ENCODE measurements at regions not wholly inside any gene's neighbourhood (a gene's known extent, or its start where the extent isn't known, plus 50 kb on each side); places are given as distances from the start of the nearest gene placed in this dataset.

DNA sequence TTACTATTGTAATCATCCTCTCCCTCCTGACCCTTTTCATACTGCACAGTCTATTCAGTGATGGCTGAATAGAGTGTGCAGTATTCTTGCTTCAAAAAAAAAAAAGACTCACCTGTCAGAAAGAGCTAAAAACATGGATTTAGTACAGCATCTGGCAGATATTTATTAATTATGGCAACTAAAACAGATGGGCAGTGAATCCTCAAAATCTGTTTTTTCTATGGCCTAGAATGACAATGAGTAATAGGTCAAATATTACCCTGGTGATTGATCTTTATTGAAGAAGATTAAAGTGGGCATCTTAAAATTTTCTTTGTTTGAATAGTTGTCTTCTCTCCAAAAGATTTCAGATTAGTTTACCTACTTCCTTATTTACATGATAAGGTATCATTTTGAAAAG, 543.6 kb downstream of the FOXG1 start:
- DNase-seq, result no peak

- DNase-seq, result no peak
These were observed 544.2 kb downstream of the FOXG1 start for GRCh38 chr14:29310757-29311156.

GRCh38 chr14:29311983-29312382, 545.4 kb downstream of the FOXG1 start:
- no peak for DNase-seq

- no peak for DNase-seq
These were observed 550.3 kb downstream of the FOXG1 start for GRCh38 chr14:29316936-29317335.

DNA sequence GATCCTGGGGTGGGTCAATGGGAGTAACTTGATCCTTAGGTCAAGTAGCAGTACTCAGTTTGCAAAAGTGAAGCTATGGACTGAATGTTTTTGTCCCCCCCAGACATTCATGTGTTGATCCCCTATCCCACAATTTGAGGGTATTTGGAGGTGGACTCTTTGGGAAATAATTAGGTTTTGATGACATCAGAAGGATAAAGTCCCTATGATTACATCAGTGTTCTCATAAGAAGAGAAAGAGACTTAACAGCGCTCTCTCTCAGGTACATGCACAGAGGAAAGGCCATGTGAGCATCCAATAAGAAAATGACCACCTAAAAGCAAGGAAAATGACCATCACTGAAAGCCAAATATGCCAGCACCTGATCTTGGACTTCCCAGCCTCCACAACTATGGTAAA, 550.8 kb downstream of the FOXG1 start:
- DNase-seq, result no peak

DNA sequence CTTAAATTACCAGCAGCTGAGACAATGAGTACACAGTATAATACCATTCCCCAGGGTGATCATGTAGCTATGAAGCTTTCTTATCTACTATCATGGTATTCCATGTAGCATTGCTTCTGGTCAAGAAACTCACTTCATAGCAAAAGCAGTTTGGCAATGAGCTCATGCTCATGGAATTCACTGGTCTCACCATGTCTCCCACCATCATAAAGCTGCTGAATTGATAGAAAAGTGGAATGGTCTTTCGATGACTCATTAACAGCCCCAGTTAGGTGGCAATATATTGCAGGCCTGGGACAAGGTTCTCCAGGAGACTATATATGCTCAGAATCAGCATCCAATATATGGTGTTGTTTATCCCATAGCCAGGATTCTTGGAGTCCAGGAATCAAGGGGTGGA, 553.7 kb downstream of the FOXG1 start:
- DNase-seq, result no peak

DNA sequence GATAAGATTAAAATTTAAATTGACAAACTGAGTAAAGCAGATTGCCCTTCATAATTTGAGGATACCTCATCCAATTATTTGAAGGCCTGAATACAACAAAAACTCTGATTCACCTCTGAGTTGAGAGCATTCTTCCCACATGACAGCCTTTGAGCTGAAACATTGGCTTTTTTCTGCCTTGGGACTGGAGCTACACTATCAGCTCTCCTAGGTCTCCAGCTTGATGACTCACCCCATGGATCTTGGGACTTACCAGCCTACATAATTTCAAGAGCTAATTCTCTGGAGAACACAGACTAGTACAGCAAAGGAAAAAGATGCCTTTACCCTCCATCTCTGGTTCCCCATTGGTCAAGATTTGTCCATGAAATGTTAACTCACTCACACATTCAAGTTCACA, 555.1 kb downstream of the FOXG1 start:
- no peak for DNase-seq

- DNase-seq, result no peak
These were observed 573.0 kb downstream of the FOXG1 start for GRCh38 chr14:29339494-29340172.

GRCh38 chr14:29348504-29348903, 579.1 kb downstream of the PRKD1 start:
- no peak for DNase-seq

- no peak for DNase-seq
These were observed 577.2 kb downstream of the PRKD1 start for GRCh38 chr14:29350496-29350895.

- no peak for DNase-seq
These were observed 575.5 kb downstream of the PRKD1 start for GRCh38 chr14:29351996-29352705.

- DNase-seq, result no peak
These were observed 575.0 kb downstream of the PRKD1 start for GRCh38 chr14:29352706-29353080.

- DNase-seq, result no peak
These were observed 574.1 kb downstream of the PRKD1 start for GRCh38 chr14:29353513-29353912.

- DNase-seq, result no peak
These were observed 573.2 kb downstream of the PRKD1 start for GRCh38 chr14:29354486-29354885.

GRCh38 chr14:29355331-29355730, 572.3 kb downstream of the PRKD1 start:
- no peak for DNase-seq

- DNase-seq, result no peak
These were observed 571.8 kb downstream of the PRKD1 start for GRCh38 chr14:29355846-29356245.

- no peak for DNase-seq
These were observed 567.0 kb downstream of the PRKD1 start for GRCh38 chr14:29360656-29361055.

DNA sequence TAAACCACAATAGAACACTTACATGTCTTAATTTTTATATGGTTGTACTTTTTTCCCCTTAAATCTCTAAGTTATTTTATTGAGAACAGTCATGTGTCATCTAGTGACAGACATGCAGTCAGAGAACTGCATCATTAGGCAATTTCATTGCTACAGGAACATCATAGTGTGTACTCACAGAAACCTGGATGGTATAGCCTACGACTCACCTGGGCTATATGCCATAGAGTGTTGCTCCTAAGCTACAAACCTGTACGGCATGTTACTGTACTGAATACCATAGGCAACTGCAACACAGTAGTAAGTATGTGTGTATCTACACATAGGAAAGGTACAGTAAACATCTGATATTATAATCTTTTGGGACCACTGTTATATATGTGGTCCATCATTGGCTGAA, 557.6 kb downstream of the PRKD1 start:
- DNase-seq, result no peak

DNA sequence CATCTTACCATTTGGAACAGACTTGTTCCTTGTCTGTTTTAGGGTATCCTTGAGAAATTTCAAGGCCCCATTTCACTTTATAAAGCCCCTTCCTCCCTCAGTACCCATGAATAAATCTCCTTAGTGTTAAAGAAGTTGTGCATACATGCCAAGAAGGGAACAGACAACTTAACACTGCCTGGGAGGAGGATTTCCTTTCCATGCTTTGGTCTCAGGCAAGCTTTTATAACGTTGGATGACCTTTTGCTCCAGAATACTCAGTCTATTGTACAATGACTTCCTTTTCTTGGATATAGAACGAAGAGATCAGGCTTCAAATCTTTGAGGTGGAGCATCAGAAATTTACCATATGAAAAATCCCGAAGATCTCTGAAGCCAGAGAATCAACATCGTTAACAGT, 551.4 kb downstream of the PRKD1 start:
- no peak for DNase-seq

GRCh38 chr14:29380826-29381225, 546.8 kb downstream of the PRKD1 start:
- DNase-seq, result no peak

GRCh38 chr14:29388571-29388970, 539.1 kb downstream of the PRKD1 start:
- DNase-seq, result no peak

- no peak for DNase-seq
These were observed 537.4 kb downstream of the PRKD1 start for GRCh38 chr14:29390081-29390832.

- DNase-seq, result no peak
These were observed 536.4 kb downstream of the PRKD1 start for GRCh38 chr14:29391231-29391630.

DNA sequence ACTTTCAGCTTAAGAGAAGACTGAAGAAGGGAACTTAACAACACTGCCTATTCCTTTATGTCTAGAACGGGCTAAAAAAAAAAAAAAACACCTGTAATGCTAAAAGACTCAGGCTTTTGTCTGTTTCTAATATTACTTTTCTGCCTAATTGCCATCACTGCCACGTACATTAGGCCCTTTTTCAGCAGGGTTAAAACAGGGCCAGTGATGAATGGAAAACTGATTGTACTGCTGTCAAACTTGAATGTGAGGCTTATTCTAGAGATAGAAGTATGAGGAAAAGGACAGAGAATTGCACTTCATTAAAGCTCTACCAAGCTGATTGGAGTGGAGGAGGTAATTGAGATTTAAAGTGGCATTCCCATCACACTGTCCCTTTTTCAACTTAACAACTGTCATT, 535.8 kb downstream of the PRKD1 start:
- DNase-seq, result no peak

Data from SHP77 treated with DMSO at 0.1 percent for 48 hours (cell line).